Glutamatergic neuron (in vitro differentiated cells): ENCODE measurements at regions not wholly inside any gene's neighbourhood (a gene's known extent, or its start where the extent isn't known, plus 50 kb on each side); places are given as distances from the start of the nearest gene placed in this dataset.

Experiments
- DNase-seq: peaks from one replicate; pipeline ENCODE4 v3.0.0; 2022
- H3K27ac Mint-ChIP-seq: one replicate; pipeline ENCODE4 v1.8.0; 2020; ENCODE audit warnings: mild to moderate bottlenecking, mixed read lengths, inconsistent platforms; ENCODE audit not compliant: unreplicated experiment
- H3K27me3 Mint-ChIP-seq: one replicate; pipeline ENCODE4 v1.8.0; 2020; ENCODE audit warnings: mild to moderate bottlenecking, moderate library complexity, mixed read lengths, inconsistent platforms; ENCODE audit not compliant: unreplicated experiment
- H3K36me3 Mint-ChIP-seq: one replicate; pipeline ENCODE4 v1.8.0; 2020; ENCODE audit warnings: mild to moderate bottlenecking, mixed read lengths, inconsistent platforms; ENCODE audit not compliant: unreplicated experiment
- H3K4me1 Mint-ChIP-seq: one replicate; pipeline ENCODE4 v1.8.0; 2020; ENCODE audit warnings: mild to moderate bottlenecking, low read depth, mixed read lengths, inconsistent platforms; ENCODE audit not compliant: unreplicated experiment
- H3K4me3 Mint-ChIP-seq: one replicate; pipeline ENCODE4 v1.8.0; 2020; ENCODE audit warnings: mild to moderate bottlenecking, mixed read lengths, inconsistent platforms; ENCODE audit not compliant: unreplicated experiment
- H3K9me3 Mint-ChIP-seq: one replicate; pipeline ENCODE4 v1.8.0; 2020; ENCODE audit warnings: mild to moderate bottlenecking, moderate library complexity, mixed read lengths, inconsistent platforms; ENCODE audit not compliant: unreplicated experiment
- CTCF ChIP-seq: fragments of 200-600 bp; sonication (generic); IDR thresholded peaks from one replicate; pipeline ENCODE4 v1.5.0; 2021; ENCODE audit not compliant: partially characterized antibody, unreplicated experiment

DNA sequence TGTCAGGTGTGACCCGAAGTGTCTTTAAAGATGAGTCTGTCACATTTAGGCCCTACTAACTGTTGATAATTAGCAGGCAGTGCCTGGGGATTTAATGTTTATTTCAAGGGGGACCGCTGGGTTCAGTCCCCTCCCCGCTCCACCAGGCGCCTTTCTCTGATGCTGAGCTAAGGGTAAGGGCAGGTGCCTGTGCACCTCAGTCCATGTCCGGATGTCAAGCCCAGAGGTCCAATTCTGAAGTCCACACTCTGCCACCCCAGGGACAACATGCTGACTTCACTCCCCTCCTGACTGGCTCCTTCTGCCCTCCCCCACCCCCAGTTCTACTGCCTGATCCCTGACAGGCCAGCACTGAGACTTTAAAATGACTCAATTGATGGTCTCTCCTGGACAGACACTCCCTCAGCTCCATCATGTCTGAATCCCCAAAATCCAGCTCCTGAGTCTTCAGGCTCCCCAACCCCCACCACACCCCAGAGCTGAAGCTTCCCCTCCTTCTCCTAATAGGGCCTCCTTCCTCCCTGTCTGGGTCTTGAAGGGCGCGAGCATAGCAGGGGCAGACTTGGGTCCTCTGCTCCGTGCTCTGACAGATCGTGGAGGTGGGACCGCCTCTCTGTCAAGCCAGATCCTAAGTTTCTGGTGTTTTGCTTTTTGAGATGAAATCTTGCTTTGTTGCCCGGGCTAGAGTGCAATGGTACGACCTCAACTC, 49.8 kb upstream of the ANO1 start:
- peaks cover 5% of the 10 kb centered on the region for H3K36me3 Mint-ChIP-seq
- no peaks in the 10 kb centered on the region for H3K4me1 Mint-ChIP-seq
- DNase-seq = no peak

More for the DNA sequence above, 49.8 kb upstream of the ANO1 start:
- no peak overlapping the region for H3K27ac Mint-ChIP-seq
- H3K4me3 Mint-ChIP-seq = no peak overlapping the region
- peaks cover 7% of the 10 kb centered on the region for H3K27me3 Mint-ChIP-seq
- no peak for TF ChIP-seq CTCF
- H3K9me3 Mint-ChIP-seq = no peaks in the 10 kb centered on the region
